Vagina (tissue), 2 donors: ENCODE measurements at regions not wholly inside any gene's neighbourhood (a gene's known extent, or its start where the extent isn't known, plus 50 kb on each side); places are given as distances from the start of the nearest gene placed in this dataset.

Source experiments
- POLR2A ChIP-seq, 2 donors: fragments of 450-650 bp; IDR thresholded peaks; one replicate each; pipeline ENCODE4 v1.6.1; 2017; ENCODE audit warnings: antibody characterized with exemption in 2 of 2, mild to moderate bottlenecking in 2 of 2, moderate library complexity in 2 of 2
- POLR2AphosphoS5 ChIP-seq, 2 donors: sonication (generic); formaldehyde crosslinking; IDR thresholded peaks; one replicate each; pipeline ENCODE4 v1.9.0; 2017; ENCODE audit warnings: antibody characterized with exemption in 2 of 2, mild to moderate bottlenecking in 2 of 2, low read depth in 1 of 2; ENCODE audit not compliant: insufficient read depth in 1 of 2

DNA sequence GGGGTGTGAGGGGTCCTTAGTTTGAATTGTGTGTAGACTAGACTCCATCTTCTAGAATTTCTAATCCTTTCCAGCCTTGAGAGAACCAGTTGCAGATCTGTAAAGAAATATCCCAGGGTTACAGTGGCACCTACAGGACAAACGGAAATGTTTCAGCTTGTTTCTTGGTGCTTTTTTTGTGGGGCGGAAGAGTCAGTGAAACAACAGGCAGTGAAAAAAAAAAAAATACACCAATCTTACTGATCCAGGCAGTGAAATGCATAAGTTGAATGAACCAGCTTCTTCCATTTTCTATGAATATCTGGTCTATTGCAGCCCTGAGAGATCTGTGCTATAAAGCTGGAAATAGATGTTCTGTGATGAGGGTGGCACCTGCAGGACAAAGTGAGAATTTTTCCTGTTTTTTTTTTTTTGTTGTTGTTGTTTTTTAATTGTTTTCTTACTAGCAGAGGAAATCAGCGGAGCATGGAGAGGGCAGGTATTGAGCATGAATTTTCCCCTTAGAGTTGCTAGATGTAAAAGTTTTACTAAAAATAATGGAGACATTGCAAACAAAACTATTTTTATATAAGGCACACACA lies 81.9 kb upstream of the DYNC1I1 start:
- TF ChIP-seq POLR2AphosphoS5 (IDR thresholded peaks at IDR 0.05; ENCODE audit: insufficient read depth in 1 of 2, low read depth in 1 of 2) (no peak), POLR2A (IDR thresholded peaks at IDR 0.05) (no peak)
